ENCODE measurements at regions not wholly inside any gene's neighbourhood (a gene's known extent, or its start where the extent isn't known, plus 50 kb on each side); places are given as distances from the start of the nearest gene placed in this dataset.

DNA sequence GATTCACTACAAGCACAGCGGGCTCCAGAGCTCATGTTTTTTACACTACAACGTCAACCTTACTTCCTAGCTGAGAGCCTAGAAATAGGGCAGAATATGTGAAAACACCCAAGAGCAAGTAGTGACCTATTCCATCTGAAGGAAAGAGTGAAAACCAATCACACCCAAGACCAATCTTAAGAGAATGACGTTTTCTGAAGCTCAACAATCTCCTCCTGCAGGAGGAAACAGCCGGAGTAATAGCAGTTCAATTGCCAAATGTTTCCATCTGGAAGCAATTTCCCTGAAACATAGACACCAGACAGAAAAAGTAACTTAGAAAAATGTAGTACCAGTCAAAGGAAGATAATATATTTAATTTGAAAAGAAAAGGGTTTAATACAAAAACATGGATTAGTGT, 142.4 kb downstream of the ANXA5 start:
- Histone ChIP-seq H3K36me3 (no peaks in the 10 kb centered on the region), H3K27ac (no peak overlapping the region)

DNA sequence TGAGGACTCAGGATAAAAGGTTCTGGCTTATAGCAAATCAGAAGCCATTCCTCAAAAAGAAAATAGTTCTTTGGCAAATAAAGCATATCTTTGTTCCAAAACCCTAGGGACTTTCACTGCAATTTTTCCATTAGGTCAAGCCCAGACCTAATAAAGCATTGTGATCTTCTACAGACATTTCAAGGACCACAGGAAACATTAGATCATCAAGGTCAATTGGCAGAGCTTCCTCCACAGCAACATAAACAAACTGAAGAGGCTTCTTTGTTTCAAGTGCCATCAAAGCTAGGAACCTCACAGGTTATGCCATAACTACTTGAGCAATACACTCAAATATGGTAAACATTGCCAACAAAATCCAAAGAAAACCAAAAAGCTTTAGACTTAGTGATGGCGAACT, 144.9 kb downstream of the ANXA5 start:
- H3K36me3 ChIP-seq = no peaks in the 10 kb centered on the region
- H3K4me3 ChIP-seq = no peak overlapping the region
- H3K27me3 ChIP-seq = no peaks in the 10 kb centered on the region
- no peaks in the 10 kb centered on the region for H3K4me1 ChIP-seq
- no peak for DNase-seq
- H3K27ac ChIP-seq = no peak overlapping the region
- intact Hi-C loops (cut with DNase I; ENCODE audit: low total_unique reads) = no loop called here
- TF ChIP-seq POLR2A (IDR thresholded peaks at IDR 0.05) = no peak
- TF ChIP-seq, protein P1, sequence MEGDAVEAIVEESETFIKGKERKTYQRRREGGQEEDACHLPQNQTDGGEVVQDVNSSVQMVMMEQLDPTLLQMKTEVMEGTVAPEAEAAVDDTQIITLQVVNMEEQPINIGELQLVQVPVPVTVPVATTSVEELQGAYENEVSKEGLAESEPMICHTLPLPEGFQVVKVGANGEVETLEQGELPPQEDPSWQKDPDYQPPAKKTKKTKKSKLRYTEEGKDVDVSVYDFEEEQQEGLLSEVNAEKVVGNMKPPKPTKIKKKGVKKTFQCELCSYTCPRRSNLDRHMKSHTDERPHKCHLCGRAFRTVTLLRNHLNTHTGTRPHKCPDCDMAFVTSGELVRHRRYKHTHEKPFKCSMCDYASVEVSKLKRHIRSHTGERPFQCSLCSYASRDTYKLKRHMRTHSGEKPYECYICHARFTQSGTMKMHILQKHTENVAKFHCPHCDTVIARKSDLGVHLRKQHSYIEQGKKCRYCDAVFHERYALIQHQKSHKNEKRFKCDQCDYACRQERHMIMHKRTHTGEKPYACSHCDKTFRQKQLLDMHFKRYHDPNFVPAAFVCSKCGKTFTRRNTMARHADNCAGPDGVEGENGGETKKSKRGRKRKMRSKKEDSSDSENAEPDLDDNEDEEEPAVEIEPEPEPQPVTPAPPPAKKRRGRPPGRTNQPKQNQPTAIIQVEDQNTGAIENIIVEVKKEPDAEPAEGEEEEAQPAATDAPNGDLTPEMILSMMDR (IDR thresholded peaks at IDR 0.05) = no peak
- no peaks in the 10 kb centered on the region for H3K9me3 ChIP-seq

More for the DNA sequence above, 142.4 kb downstream of the ANXA5 start:
- no peak for DNase-seq
- no peak for TF ChIP-seq POLR2A (IDR thresholded peaks at IDR 0.05)
- TF ChIP-seq, protein P1 (IDR thresholded peaks at IDR 0.05) = no peak
- Histone ChIP-seq H3K4me1 (no peaks in the 10 kb centered on the region), H3K4me3 (no peak overlapping the region), H3K27me3 (no peaks in the 10 kb centered on the region), H3K9me3 (no peaks in the 10 kb centered on the region)
- intact Hi-C loops (cut with DNase I; ENCODE audit: low total_unique reads) = no loop called here

DNA sequence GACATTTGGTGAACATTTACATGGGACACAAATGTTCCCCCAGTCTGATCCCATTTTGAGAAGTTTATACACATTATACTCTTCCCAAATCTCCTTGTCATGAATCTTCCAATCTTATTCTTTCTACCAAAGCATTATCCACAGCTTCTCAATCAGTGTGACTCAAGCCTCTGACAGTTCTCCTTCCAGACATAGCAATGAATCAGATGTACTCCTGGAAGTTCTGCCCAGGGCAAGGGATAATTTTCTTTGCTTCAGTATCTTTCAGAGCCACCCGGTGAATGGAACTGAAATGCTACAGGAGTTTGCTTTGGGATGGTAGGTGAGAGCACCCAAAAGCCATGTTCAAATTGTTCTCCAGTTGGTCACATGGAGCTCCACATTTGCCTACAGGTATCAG, 145.5 kb downstream of the ANXA5 start:
- no peaks in the 10 kb centered on the region for H3K9me3 ChIP-seq

DNA sequence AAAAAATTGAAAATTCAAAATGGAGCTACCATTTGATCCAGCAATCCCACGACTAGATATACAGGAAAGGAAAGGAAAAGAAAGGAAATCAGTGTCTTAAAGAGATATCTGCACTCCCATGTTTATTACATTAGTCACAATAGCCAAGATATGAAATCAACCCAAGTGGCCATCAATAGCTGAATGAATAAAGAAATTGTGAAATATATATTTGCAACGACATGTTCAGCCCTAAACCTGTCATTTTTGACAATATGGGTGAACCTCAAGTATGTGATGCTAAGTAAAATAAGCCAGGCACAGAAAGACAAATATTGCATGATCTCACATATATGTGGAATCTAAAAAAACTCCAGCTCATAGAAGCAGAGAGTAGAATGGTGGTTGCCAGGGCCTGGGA, 155.1 kb downstream of the ANXA5 start:
- no peak for TF ChIP-seq POLR2A (IDR thresholded peaks at IDR 0.05)
- TF ChIP-seq, protein P1 (IDR thresholded peaks at IDR 0.05) = no peak
- Histone ChIP-seq H3K27ac (no peak overlapping the region), H3K4me1 (no peaks in the 10 kb centered on the region), H3K36me3 (no peaks in the 10 kb centered on the region), H3K4me3 (no peak overlapping the region), H3K9me3 (no peaks in the 10 kb centered on the region), H3K27me3 (no peaks in the 10 kb centered on the region)
- intact Hi-C loops (cut with DNase I; ENCODE audit: low total_unique reads) = no loop called here
- DNase-seq = no peak

More for the DNA sequence above, 145.5 kb downstream of the ANXA5 start:
- Histone ChIP-seq H3K4me3 (no peak overlapping the region), H3K27ac (no peak overlapping the region), H3K4me1 (no peaks in the 10 kb centered on the region), H3K27me3 (no peaks in the 10 kb centered on the region), H3K36me3 (no peaks in the 10 kb centered on the region)
- TF ChIP-seq, protein P1 (IDR thresholded peaks at IDR 0.05) = no peak
- TF ChIP-seq POLR2A (IDR thresholded peaks at IDR 0.05) = no peak
- intact Hi-C loops (cut with DNase I; ENCODE audit: low total_unique reads) = no loop called here
- DNase-seq = no peak

GRCh38 chr4:121535351-121535750, 154.5 kb upstream of the QRFPR start:
- Histone ChIP-seq H3K4me3 (no peak overlapping the region), H3K27ac (no peak overlapping the region), H3K27me3 (no peaks in the 10 kb centered on the region), H3K36me3 (no peaks in the 10 kb centered on the region), H3K9me3 (no peaks in the 10 kb centered on the region), H3K4me1 (no peaks in the 10 kb centered on the region)
- no peak for DNase-seq
- no peak for TF ChIP-seq POLR2A (IDR thresholded peaks at IDR 0.05)
- TF ChIP-seq, protein P1 (IDR thresholded peaks at IDR 0.05) = no peak
- intact Hi-C loops (cut with DNase I; ENCODE audit: low total_unique reads) = no loop called here

All from uterus (tissue), 3 donors.